Lung (tissue), 11 donors: ENCODE measurements at regions not wholly inside any gene's neighbourhood (a gene's known extent, or its start where the extent isn't known, plus 50 kb on each side); places are given as distances from the start of the nearest gene placed in this dataset.
A peak's percentile ranks its signal among the peaks of the same experiment; 100 is the strongest.
"Not testable (repeated sequence)": the region's sequence is repeated elsewhere in the genome, so short reads cannot be mapped to it uniquely, and the experiment has no call there.

Source experiments
- ATAC-seq: fragments of 200-7000 bp; cut with Tn5 transposase; one replicate; pipeline ENCODE4 v1.9.1; 2020; ENCODE audit warnings: moderate number of reproducible peaks; ENCODE audit not compliant: insufficient read depth, low FRiP score
- DNase-seq, 3 donors: peaks; one replicate each; pipeline ENCODE4 v3.0.0-alpha.2; 2013 to 2017
- H3K27ac ChIP-seq, 2 donors: one replicate each; pipeline ENCODE4 v1.5.1; 2013; ENCODE audit warnings: mild to moderate bottlenecking in 2 of 2, moderate library complexity in 2 of 2, control low read depth in 1 of 2, inconsistent platforms in 1 of 2, low read depth in 1 of 2, low read length in 1 of 2
- H3K27me3 ChIP-seq, 3 donors: one replicate each; pipeline ENCODE4 v1.5.1; 2013; ENCODE audit warnings: low read length in 2 of 3; ENCODE audit not compliant: control insufficient read depth in 3 of 3, insufficient read depth in 3 of 3
- H3K36me3 ChIP-seq, 4 donors: one replicate each; pipeline ENCODE4 v1.5.1; 2013; ENCODE audit warnings: low read length in 4 of 4, mild to moderate bottlenecking in 1 of 4, moderate library complexity in 1 of 4; ENCODE audit not compliant: control insufficient read depth in 4 of 4, insufficient read depth in 4 of 4
- H3K4me1 ChIP-seq, 5 donors: one replicate each; pipeline ENCODE4 v1.5.1; 2013; ENCODE audit warnings: low read length in 5 of 5, mild to moderate bottlenecking in 2 of 5, moderate library complexity in 1 of 5; ENCODE audit not compliant: control insufficient read depth in 5 of 5, insufficient read depth in 5 of 5
- H3K4me3 ChIP-seq: one replicate; pipeline ENCODE4 v1.5.1; 2013; ENCODE audit warnings: mild to moderate bottlenecking, control low read depth, moderate library complexity
- H3K9ac ChIP-seq, 2 donors: one replicate each; pipeline ENCODE4 v1.5.1; 2013; ENCODE audit warnings: low read length in 2 of 2, control low read depth in 1 of 2; ENCODE audit not compliant: insufficient read depth in 1 of 2
- H3K9me3 ChIP-seq, 4 donors: one replicate each; pipeline ENCODE4 v1.5.1; 2013; ENCODE audit warnings: low read length in 3 of 4, mild to moderate bottlenecking in 1 of 4, moderate library complexity in 1 of 4; ENCODE audit not compliant: control insufficient read depth in 4 of 4, insufficient read depth in 3 of 4
- CTCF ChIP-seq: IDR thresholded peaks from 2 replicates; pipeline ENCODE4 v1.5.1; 2012; ENCODE audit warnings: mild to moderate bottlenecking; ENCODE audit errors: control extremely low read depth, extremely low read depth
- WGBS, 2 donors: extraction: QIAGEN DNeasy Blood & Tissue Kit; methylation state at CpG; one replicate each; pipeline ENCODE4 v1.1.7; 2013; 5-methylcytosine and 5-hydroxymethylcytosine counted together
- donor health status: control.
- donor health status: control.
- donor health status: Bipolar disorder and iron deficiency.
- donor health status: healthy.
- donor health status: DM: yes; HTN: yes; CAD: no.

GRCh38 chr12:124086299-124086898 is 113.4 kb downstream of the ZNF664 start:
- 95 to 97% methylated on average over 7 of the region's 7 CpGs for WGBS, 2 donors
- no peak for ATAC-seq

GRCh38 chr12:124087266-124088051 is 114.4 kb downstream of the ZNF664 start:
- no peak for ATAC-seq
- peaks cover 0 to 18% (median 4%) of the 10 kb centered on the region in 5 donors for H3K4me1 ChIP-seq
- DNase-seq: peak; percentile 84 to 95 (median 95)
- no peak for TF ChIP-seq CTCF
- peaks cover 0 to 4% (median 0%) of the 10 kb centered on the region in 4 donors for H3K9me3 ChIP-seq
- no peak overlapping the region for H3K27ac ChIP-seq
- 85 to 88% methylated on average over 10 of the region's 10 CpGs for WGBS, 2 donors
- no peaks in the 10 kb centered on the region for H3K36me3 ChIP-seq
- no peak overlapping the region for H3K9ac ChIP-seq
- H3K4me3 ChIP-seq: no peak overlapping the region
- no peaks in the 10 kb centered on the region for H3K27me3 ChIP-seq

More at GRCh38 chr12:124086299-124086898, 113.4 kb downstream of the ZNF664 start:
- Histone ChIP-seq H3K4me3 (no peak overlapping the region), H3K27me3 (no peaks in the 10 kb centered on the region), H3K27ac (no peak overlapping the region), H3K36me3 (no peaks in the 10 kb centered on the region), H3K9me3 (peaks cover 0 to 4% (median 0%) of the 10 kb centered on the region in 4 donors), H3K4me1 (peaks cover 0 to 18% (median 4%) of the 10 kb centered on the region in 5 donors), H3K9ac (no peak overlapping the region)
- TF ChIP-seq CTCF: no peak
- DNase-seq: no peak

GRCh38 chr12:124088217-124088907 is 115.3 kb downstream of the ZNF664 start:
- DNase-seq: peak in 1 of 3 donors; percentile 27
- no peak overlapping the region for H3K9ac ChIP-seq
- H3K27me3 ChIP-seq: no peaks in the 10 kb centered on the region
- 88 to 90% methylated on average over 16 of the region's 16 CpGs for WGBS, 2 donors
- no peak for TF ChIP-seq CTCF
- no peak overlapping the region for H3K4me3 ChIP-seq
- no peak for ATAC-seq
- H3K9me3 ChIP-seq: peaks cover 0 to 8% (median 3%) of the 10 kb centered on the region in 4 donors
- H3K36me3 ChIP-seq: no peaks in the 10 kb centered on the region
- H3K4me1 ChIP-seq: peaks cover 0 to 18% (median 4%) of the 10 kb centered on the region in 5 donors
- H3K27ac ChIP-seq: no peak overlapping the region

GRCh38 chr12:124089181-124089914 is 116.3 kb downstream of the ZNF664 start:
- not testable (repeated sequence) for H3K9me3 ChIP-seq, H3K9ac ChIP-seq, H3K27ac ChIP-seq, H3K36me3 ChIP-seq, DNase-seq, ATAC-seq, H3K4me3 ChIP-seq, H3K27me3 ChIP-seq
- WGBS, 2 donors: 87 to 91% methylated on average over 7 of the region's 11 CpGs
- peaks cover 0 to 18% (median 4%) of the 10 kb centered on the region in 5 donors for H3K4me1 ChIP-seq
